Activated effector memory CD4-positive, alpha-beta T cell treated with Interleukin-2 at 50 U/mL for 16 hours (primary cell): ENCODE measurements at regions not wholly inside any gene's neighbourhood (a gene's known extent, or its start where the extent isn't known, plus 50 kb on each side); places are given as distances from the start of the nearest gene placed in this dataset.
"Not testable (repeated sequence)": the region's sequence is repeated elsewhere in the genome, so short reads cannot be mapped to it uniquely, and the experiment has no call there.

Experiments
- DNase-seq: peaks from one replicate; pipeline ENCODE4 v3.0.0-alpha.2; 2020

GRCh38 chr22:22052548-22053139, 70.1 kb upstream of the TOP3B start:
- not testable (repeated sequence) for DNase-seq

GRCh38 chr22:22051032-22051431, 68.4 kb upstream of the TOP3B start:
- DNase-seq, result not testable (repeated sequence)

GRCh38 chr22:22050141-22050775, 67.7 kb upstream of the TOP3B start:
- no peak for DNase-seq

DNA sequence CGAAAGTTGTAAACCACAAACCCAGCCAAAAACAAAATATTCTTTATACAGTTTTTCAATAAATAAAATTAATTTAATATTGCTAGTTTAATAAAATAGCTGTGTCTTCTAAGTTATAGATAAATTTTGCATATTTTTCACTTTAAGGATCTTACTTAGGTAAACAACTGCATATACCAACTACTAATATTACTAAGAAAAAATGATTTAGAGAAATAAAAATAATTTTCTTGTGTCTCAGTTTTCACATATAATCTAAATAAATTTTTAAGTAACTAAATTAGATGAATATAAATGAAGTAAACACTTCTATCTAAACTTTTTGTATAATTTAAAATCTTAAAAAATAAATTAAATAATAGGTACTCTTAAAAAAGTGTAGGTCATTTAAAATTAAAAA, 67.1 kb upstream of the TOP3B start:
- no peak for DNase-seq

GRCh38 chr22:22048981-22049531, 66.5 kb upstream of the TOP3B start:
- no peak for DNase-seq

DNA sequence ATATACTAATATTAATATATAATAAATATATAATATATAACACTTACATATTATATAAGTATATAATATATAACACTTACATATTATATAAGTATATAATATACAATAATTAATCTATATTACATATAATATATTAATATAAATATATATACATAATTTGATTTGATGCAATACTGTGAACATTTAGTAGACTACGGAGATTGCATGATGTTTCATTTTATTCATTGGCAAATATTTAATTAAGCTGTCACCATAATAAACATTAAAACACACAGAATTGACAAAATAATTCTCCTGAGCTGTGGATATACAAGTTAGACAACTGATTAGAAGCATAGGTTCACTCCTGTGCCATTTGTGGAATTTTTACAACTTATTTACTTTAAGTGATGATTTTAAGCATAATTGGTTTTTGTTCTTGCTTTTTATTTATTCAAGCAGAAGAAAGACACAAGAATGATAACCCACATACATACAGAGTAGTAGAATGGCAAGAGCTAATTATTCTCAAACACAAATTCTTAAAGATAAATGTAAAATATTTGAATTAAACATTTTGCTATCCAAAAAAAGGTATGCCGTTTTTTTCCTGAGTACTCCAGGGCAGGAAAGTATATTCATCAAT, 65.8 kb upstream of the TOP3B start:
- no peak for DNase-seq

- no peak for DNase-seq
Measured at GRCh38 chr22:22047776-22048175, 65.2 kb upstream of the TOP3B start.

DNA sequence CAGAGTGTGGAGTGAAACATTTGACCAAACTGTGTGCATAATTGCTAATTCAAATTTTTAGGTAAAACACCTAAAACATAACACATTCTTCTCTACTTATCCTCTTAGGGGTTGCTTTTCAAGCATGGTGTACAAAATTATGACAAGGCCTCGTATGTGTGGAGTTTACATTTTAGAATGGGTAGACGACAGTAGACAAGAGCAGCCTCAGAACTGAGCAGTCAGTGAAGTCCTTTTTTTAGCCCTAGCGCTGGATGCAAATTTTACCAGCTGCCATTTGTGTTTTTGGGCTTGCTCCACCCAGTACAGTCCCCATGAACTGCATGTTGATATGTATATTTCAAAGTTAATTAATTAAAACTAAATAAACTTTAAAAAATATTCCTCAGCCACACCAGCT, 64.7 kb upstream of the TOP3B start:
- no peak for DNase-seq

- no peak for DNase-seq
Measured at GRCh38 chr22:22046370-22046769, 63.8 kb upstream of the TOP3B start.

GRCh38 chr22:22045571-22046335, 63.2 kb upstream of the TOP3B start:
- no peak for DNase-seq

GRCh38 chr22:22044153-22044552, 61.6 kb upstream of the TOP3B start:
- no peak for DNase-seq

- no peak for DNase-seq
Measured at GRCh38 chr22:22043296-22044078, 60.9 kb upstream of the TOP3B start.

DNA sequence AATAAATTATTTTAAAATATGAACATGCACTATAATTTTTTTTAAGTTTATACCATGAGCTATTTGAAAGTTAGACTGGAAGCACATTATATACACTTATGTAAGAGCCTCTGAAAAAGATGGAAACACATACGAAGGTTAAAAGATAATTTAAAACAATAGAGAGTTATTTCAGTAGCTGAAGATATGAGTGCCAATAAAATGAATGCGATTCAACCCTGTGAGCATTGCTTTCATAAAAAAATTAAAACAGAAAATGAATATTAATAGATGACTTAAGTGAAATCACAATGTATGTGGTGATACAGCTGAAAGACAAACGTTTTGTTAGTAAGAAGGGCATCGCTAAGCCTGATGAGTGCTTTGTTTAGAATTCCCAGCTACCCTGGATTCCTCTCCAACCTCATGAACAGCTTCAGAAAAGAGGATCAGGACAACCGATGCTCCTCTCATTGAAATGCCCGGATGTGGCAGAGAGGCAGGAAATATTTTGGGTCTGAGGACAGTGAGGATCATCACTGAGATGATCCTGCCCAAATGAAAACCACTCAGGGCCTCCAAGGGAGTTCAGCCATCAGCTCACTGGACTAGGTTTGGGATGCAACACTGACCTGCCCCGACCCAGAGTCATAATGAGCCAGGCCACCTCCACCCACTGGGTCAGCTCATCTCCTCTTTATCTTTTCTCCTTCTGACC, 60.2 kb upstream of the TOP3B start:
- no peak for DNase-seq

GRCh38 chr22:22042009-22042408, 59.4 kb upstream of the TOP3B start:
- DNase-seq, result no peak

DNA sequence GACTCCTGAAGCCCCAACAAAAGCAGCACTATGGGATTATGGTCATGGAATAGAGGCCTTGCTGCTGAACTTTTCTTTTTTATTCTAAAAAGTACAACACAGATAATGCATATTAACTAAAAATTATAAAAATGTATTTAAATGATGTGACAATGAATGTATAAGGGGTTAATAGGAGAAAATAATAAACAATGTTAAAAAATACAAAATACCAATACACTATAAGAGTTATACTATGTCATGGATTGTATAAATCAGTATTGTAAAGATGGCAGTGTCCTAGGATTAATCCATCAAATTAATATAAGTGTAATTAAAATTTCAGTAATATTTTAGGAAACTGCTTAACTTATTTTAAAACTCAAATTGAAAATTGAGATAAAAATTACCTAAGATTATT, 58.3 kb upstream of the TOP3B start:
- no peak for DNase-seq

GRCh38 chr22:22040472-22040871, 57.9 kb upstream of the TOP3B start:
- DNase-seq, result no peak

DNA sequence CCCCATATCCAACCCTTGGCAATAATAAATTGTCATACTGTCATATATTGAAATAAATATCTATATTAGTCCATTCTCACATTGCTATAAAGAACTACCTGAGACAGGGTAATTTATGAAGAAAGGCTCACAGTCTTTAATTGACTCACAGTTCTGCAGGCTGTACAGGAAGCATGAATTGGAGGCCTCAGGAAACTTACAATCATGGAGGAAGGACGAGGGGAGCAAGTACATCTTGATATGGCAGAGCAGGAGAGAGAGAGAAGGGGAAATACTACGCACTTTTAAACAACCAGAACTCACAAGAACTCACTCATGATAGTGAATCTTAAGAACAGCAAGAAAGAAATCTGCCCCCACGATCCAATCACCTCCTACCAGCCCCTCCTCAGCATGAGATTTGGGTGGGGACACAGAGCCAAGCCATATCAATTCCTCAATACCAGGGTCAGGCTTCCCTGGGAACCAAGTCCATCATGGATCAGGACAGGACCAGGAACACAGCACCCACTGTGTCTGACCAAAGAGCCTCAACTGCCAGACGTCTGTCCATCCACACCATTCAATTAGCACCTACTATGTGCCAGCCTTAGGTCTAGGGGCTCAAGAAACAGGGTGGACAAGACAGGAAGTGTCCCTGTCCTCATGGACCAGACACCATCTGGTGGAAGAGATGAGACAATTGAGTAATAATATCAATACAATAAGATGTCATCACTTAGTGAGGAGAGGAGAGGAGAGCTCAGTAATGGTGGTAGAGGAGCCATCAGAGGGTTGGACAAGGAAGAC, 56.9 kb upstream of the TOP3B start:
- DNase-seq, result no peak

DNA sequence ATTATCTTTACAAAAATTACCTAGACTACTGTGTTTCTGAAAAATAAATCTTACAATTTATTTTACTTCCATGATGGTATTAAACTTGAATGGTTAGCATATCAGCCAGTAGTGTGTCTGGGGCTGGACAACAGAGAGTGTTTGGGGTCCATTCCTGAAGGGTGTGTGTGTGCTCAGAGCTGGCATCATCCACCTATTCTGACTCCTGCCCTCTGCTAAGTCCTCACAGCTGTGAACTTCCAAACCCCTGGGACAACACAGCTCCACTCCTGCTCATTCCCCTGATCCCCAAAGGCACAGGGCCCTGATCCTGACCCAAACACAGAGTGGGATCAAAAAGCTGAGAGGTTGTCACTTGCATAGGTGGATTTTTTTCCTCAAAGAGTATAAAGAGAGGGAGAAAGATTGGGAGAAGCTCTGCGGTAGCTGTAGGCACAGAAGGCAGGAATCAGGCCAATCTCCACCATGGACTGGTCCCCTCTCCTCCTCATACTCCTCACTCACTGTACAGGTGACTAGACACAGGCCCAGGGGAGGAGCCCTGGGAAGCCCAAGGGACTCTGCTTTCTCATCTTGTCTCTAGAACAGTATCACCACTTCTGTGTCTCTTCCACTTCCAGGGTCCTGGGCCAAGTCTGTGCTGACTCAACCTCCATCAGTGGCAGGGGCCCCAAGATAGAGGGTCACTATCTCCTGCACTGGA, 55.7 kb upstream of the TOP3B start:
- no peak for DNase-seq

DNA sequence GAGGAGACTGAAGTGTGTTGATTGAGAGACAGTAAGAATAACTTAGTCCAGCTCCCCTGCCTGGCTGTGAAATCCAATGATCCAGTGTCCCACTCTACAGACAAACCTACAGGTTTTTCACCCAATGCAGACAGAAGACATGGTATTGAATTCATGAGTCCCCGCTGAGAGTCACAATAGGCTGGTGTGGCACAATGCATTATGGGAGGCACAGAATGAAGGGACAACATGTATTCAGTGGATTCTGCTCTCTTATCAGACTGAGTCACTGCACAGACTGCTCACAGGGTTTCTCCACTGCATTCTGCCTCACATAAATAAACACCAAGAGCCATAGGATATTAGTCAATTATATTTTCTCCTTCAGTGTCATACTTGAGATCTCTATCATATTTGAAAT, 55.2 kb upstream of the TOP3B start:
- DNase-seq, result no peak

DNA sequence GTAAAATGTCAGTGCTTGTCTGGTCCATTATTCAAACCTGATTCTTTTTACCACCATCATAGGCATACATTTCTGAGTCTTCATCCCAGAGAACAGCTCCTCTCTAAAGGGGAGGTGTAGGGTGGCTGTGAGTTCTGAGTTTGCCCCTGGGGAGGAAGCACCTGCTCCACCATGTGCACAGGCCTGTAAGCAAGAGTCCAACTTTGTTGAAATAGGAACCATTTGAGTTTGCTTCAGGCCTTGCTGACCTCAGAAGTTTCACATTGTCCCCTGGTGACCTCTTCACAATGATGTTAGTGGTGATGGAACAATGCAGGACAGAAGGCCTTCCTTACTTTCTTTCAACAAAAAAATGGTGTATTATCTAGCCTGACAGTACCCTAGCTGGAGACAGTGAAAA, 54.6 kb upstream of the TOP3B start:
- no peak for DNase-seq

- no peak for DNase-seq
Measured at GRCh38 chr22:22036588-22036987, 54.0 kb upstream of the TOP3B start.
